Keratinocyte (primary cell): ENCODE measurements at regions not wholly inside any gene's neighbourhood (a gene's known extent, or its start where the extent isn't known, plus 50 kb on each side); places are given as distances from the start of the nearest gene placed in this dataset.

Experiments used
- DNase-seq: peaks from one replicate; pipeline ENCODE4 v3.0.0-alpha.2; 2011; ENCODE audit warnings: low read depth, missing footprints, low spot score
- FAIRE-seq: peaks from 2 replicates; lab custom pipeline; 2011; peaks lifted over from hg19 to GRCh38; lab: Jason Lieb, UNC
- H2AFZ ChIP-seq: 2 replicates; pipeline ENCODE4 v1.6.0; 2012; ENCODE audit warnings: low read length, control low read depth, inconsistent platforms; ENCODE audit not compliant: control insufficient read depth
- H3K27ac ChIP-seq: 2 replicates; pipeline ENCODE4 v1.5.1; 2011; ENCODE audit warnings: low read length; ENCODE audit not compliant: control insufficient read depth, insufficient read depth
- H3K27me3 ChIP-seq: 3 replicates; pipeline ENCODE4 v1.6.0; 2011; ENCODE audit warnings: low read length; ENCODE audit not compliant: control insufficient read depth, insufficient read depth; ENCODE audit errors: extremely low read depth
- H3K36me3 ChIP-seq, 2 experiments: 2 replicates in 1 of 2; 3 replicates in 1 of 2; pipeline ENCODE4 v1.5.1; 2011; ENCODE audit warnings: low read length in 2 of 2, mild to moderate bottlenecking in 1 of 2; ENCODE audit not compliant: control insufficient read depth in 2 of 2, insufficient read depth in 2 of 2; ENCODE audit errors: extremely low read depth in 1 of 2
- H3K4me1 ChIP-seq: 3 replicates; pipeline ENCODE4 v1.5.1; 2011; ENCODE audit warnings: low read length; ENCODE audit not compliant: control insufficient read depth, insufficient read depth; ENCODE audit errors: extremely low read depth
- H3K4me2 ChIP-seq: 3 replicates; pipeline ENCODE4 v1.6.0; 2011; ENCODE audit warnings: low read depth, low read length; ENCODE audit not compliant: control insufficient read depth, insufficient read depth; ENCODE audit errors: extremely low read depth
- H3K4me3 ChIP-seq, 3 experiments: fragments of 200-600 bp in 1 of 3; sonication (generic) in 1 of 3; 2 replicates in 2 of 3; 3 replicates in 1 of 3; pipeline ENCODE4 v1.5.1; 2011 to 2016; ENCODE audit warnings: low read length in 3 of 3, mild to moderate bottlenecking in 3 of 3, control low read depth in 2 of 3, inconsistent platforms in 1 of 3, low read depth in 1 of 3, mixed read lengths in 1 of 3, mixed run types in 1 of 3, moderate library complexity in 1 of 3; ENCODE audit not compliant: control insufficient read depth in 2 of 3, insufficient read depth in 2 of 3; ENCODE audit errors: extremely low read depth in 1 of 3
- H3K79me2 ChIP-seq: 2 replicates; pipeline ENCODE4 v1.6.0; 2012; ENCODE audit warnings: low read length; ENCODE audit not compliant: control insufficient read depth, insufficient read depth
- H3K9ac ChIP-seq: 3 replicates; pipeline ENCODE4 v1.6.0; 2011; ENCODE audit warnings: low read length; ENCODE audit not compliant: control insufficient read depth, insufficient read depth; ENCODE audit errors: extremely low read depth
- H3K9me1 ChIP-seq: 3 replicates; pipeline ENCODE4 v1.6.0; 2011; ENCODE audit warnings: low read length; ENCODE audit not compliant: control insufficient read depth, insufficient read depth; ENCODE audit errors: extremely low read depth
- H3K9me3 ChIP-seq: 2 replicates; pipeline ENCODE4 v1.5.1; 2012; ENCODE audit warnings: low read depth, low read length; ENCODE audit not compliant: control insufficient read depth
- H4K20me1 ChIP-seq: 3 replicates; pipeline ENCODE4 v1.6.0; 2011; ENCODE audit warnings: low read length; ENCODE audit not compliant: control insufficient read depth, insufficient read depth; ENCODE audit errors: extremely low read depth
- CTCF ChIP-seq, 3 experiments: IDR thresholded peaks in 1 of 3; conservative IDR thresholded peaks in 1 of 3; optimal IDR thresholded peaks in 1 of 3; 2 replicates in 2 of 3; 3 replicates in 1 of 3; pipeline versions ENCODE3 to v1.5.1; 2011; ENCODE audit warnings: low read length in 3 of 3, mild to moderate bottlenecking in 3 of 3, moderate library complexity in 2 of 3, control low read depth in 1 of 3, inconsistent platforms in 1 of 3; ENCODE audit not compliant: insufficient read depth in 2 of 3; ENCODE audit errors: extremely low read depth in 1 of 3
- EZH2 ChIP-seq: IDR thresholded peaks from one replicate; pipeline ENCODE4 v1.6.1; 2012; ENCODE audit warnings: inconsistent platforms, mild to moderate bottlenecking, low read length, moderate library complexity
- dilution Hi-C: fragments of 300-500 bp; cut with MboI; formaldehyde crosslinking; loops from one replicate; pipeline ENCODE4 v1.7.0; 2020; ENCODE audit warnings: low sequenced_read_pairs; ENCODE audit not compliant: extremely low pct_ligation_motif_present

DNA sequence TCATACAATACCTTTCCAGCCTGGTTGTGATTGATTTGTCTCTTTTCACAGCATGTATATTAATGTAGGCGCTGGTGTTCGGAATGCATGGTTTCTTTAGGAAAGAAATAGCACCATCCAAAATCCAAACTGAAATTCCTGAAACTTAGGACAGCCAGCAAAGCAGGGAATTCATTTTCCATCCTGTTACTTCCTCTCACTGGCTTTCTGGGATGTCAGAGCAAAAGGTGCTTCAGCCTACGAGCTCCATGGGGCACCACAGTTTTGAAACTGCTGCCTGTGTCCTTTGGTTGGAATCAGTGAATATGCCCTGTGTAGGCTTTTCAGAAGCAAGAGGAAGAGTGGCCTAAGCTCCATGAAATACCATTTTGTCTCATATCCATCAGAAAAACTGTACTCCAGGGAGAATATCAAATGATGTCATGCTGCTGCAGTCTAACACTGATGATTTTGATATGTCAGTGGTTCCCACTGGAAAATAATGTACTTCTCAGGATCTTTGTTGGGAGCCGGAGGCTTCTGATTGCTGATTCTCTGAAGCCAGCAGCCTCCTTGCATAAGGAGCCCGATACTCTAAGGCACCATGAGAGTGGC lies 117.8 kb upstream of the SERP2 start:
- Histone ChIP-seq H2AFZ (no peak overlapping the region), H3K4me1 (peaks cover 8% of the 10 kb centered on the region), H3K79me2 (no peaks in the 10 kb centered on the region), H3K27ac (no peak overlapping the region), H3K9ac (no peak overlapping the region), H3K27me3 (no peaks in the 10 kb centered on the region), H3K9me3 (no peaks in the 10 kb centered on the region), H3K4me2 (no peak overlapping the region), H3K4me3 (no peak overlapping the region), H3K36me3 (no peaks in the 10 kb centered on the region), H4K20me1 (no peaks in the 10 kb centered on the region), H3K9me1 (no peaks in the 10 kb centered on the region)
- DNase-seq (no peak), FAIRE-seq (no peak)
- dilution Hi-C loops, result no loop called here
- TF ChIP-seq CTCF (optimal IDR thresholded peaks at IDR 0.05 in 1 of 3, IDR thresholded peaks at IDR 0.05 in 1 of 3, conservative IDR thresholded peaks at IDR 0.05 in 1 of 3; ENCODE audit: extremely low read depth in 1 of 3, insufficient read depth in 2 of 3, low read length in 3 of 3), result no peak
- TF ChIP-seq EZH2, result no peak

- H3K79me2 ChIP-seq, result no peaks in the 10 kb centered on the region
- FAIRE-seq (no peak), DNase-seq (no peak)
- no peak for TF ChIP-seq CTCF (optimal IDR thresholded peaks at IDR 0.05 in 1 of 3, IDR thresholded peaks at IDR 0.05 in 1 of 3, conservative IDR thresholded peaks at IDR 0.05 in 1 of 3; ENCODE audit: extremely low read depth in 1 of 3, insufficient read depth in 2 of 3, low read length in 3 of 3)
- no peak overlapping the region for H3K9ac ChIP-seq
- H3K9me3 ChIP-seq, result no peaks in the 10 kb centered on the region
- H3K4me3 ChIP-seq, result no peak overlapping the region
- no peak overlapping the region for H3K27ac ChIP-seq
- H3K4me1 ChIP-seq, result peaks cover 8% of the 10 kb centered on the region
- no peaks in the 10 kb centered on the region for H3K36me3 ChIP-seq
- no peaks in the 10 kb centered on the region for H3K27me3 ChIP-seq
- dilution Hi-C loops, result no loop called here
- no peak overlapping the region for H3K4me2 ChIP-seq
- H2AFZ ChIP-seq, result no peak overlapping the region
- no peaks in the 10 kb centered on the region for H3K9me1 ChIP-seq
- H4K20me1 ChIP-seq, result no peaks in the 10 kb centered on the region
Observed at GRCh38 chr13:44257796-44258195, 115.8 kb upstream of the SERP2 start.
